ENCODE measurements at regions not wholly inside any gene's neighbourhood (a gene's known extent, or its start where the extent isn't known, plus 50 kb on each side); places are given as distances from the start of the nearest gene placed in this dataset.

DNA sequence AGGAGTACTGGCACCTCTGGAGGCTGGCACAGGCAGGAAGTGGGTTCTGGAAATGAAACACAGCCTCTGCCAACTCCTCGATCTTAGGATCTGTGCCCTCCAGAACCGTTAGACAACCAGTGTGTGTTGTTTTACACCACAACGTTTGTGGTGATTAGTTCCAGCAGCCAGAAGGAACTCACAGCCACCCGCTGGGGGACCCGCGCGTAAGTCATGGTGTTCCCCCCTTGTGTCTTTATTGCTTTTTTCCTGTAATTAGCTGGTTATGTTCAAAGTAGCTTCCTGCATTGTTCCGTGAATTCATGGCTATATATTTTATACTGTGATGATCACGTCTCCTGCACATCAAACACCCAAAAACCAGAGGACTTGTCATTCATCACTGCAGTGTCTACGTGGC is 117.4 kb downstream of the RNASET2 start:
- TF ChIP-seq POLR2A (IDR thresholded peaks at IDR 0.05) (no peak), POLR2AphosphoS5 (IDR thresholded peaks at IDR 0.05) (no peak), EP300 (IDR thresholded peaks at IDR 0.05) (no peak)
- TF ChIP-seq, protein P1, sequence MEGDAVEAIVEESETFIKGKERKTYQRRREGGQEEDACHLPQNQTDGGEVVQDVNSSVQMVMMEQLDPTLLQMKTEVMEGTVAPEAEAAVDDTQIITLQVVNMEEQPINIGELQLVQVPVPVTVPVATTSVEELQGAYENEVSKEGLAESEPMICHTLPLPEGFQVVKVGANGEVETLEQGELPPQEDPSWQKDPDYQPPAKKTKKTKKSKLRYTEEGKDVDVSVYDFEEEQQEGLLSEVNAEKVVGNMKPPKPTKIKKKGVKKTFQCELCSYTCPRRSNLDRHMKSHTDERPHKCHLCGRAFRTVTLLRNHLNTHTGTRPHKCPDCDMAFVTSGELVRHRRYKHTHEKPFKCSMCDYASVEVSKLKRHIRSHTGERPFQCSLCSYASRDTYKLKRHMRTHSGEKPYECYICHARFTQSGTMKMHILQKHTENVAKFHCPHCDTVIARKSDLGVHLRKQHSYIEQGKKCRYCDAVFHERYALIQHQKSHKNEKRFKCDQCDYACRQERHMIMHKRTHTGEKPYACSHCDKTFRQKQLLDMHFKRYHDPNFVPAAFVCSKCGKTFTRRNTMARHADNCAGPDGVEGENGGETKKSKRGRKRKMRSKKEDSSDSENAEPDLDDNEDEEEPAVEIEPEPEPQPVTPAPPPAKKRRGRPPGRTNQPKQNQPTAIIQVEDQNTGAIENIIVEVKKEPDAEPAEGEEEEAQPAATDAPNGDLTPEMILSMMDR (IDR thresholded peaks at IDR 0.05) = no peak
